CD14-positive monocyte (primary cell): ENCODE measurements at regions not wholly inside any gene's neighbourhood (a gene's known extent, or its start where the extent isn't known, plus 50 kb on each side); places are given as distances from the start of the nearest gene placed in this dataset.

ENCODE experiments used
- DNase-seq, 3 donors: peaks; one replicate each; pipeline ENCODE4 v3.0.0-alpha.2; 2011 to 2022
- H2AFZ ChIP-seq: 2 replicates; pipeline ENCODE4 v1.6.0; 2012; ENCODE audit warnings: mild to moderate bottlenecking, low read depth, low read length, inconsistent platforms; ENCODE audit not compliant: insufficient read depth, poor library complexity, severe bottlenecking
- H3K27ac ChIP-seq, 2 donors: 1 replicate in 1 of 2; 2 replicates in 1 of 2; pipeline ENCODE4 v1.5.1; 2012 to 2013; ENCODE audit warnings: low read length in 2 of 2, control low read depth in 1 of 2, inconsistent platforms in 1 of 2, low read depth in 1 of 2, mild to moderate bottlenecking in 1 of 2
- H3K27me3 ChIP-seq, 2 donors: one replicate each; pipeline versions ENCODE4 v1.6.0 to v1.6.1; 2011 to 2013; ENCODE audit warnings: low read length in 2 of 2; ENCODE audit not compliant: control insufficient read depth in 2 of 2, insufficient read depth in 2 of 2
- H3K36me3 ChIP-seq, 2 donors: replicated peaks in 1 of 2; 1 replicate in 1 of 2; 2 replicates in 1 of 2; pipeline versions ENCODE4 v1.5.1 to v1.6.1; 2012 to 2013; ENCODE audit warnings: low read length in 2 of 2, control low read depth in 1 of 2, inconsistent platforms in 1 of 2, mild to moderate bottlenecking in 1 of 2; ENCODE audit not compliant: insufficient read depth in 2 of 2, control insufficient read depth in 1 of 2
- H3K4me1 ChIP-seq, 2 donors: 1 replicate in 1 of 2; 2 replicates in 1 of 2; pipeline versions ENCODE4 v1.5.1 to v1.6.1; 2012 to 2013; ENCODE audit warnings: low read length in 2 of 2, control low read depth in 1 of 2, inconsistent platforms in 1 of 2, mild to moderate bottlenecking in 1 of 2, moderate library complexity in 1 of 2; ENCODE audit not compliant: insufficient read depth in 2 of 2, control insufficient read depth in 1 of 2
- H3K4me2 ChIP-seq: replicated peaks from 2 replicates; pipeline ENCODE3; 2012; ENCODE audit warnings: low read length, moderate library complexity, mild to moderate bottlenecking; ENCODE audit not compliant: poor library complexity, severe bottlenecking; ENCODE audit errors: extremely low read depth
- H3K4me3 ChIP-seq, 3 experiments: fragments of 200-600 bp in 1 of 3; sonication (generic) in 1 of 3; replicated peaks in 1 of 3; 1 replicate in 2 of 3; 2 replicates in 1 of 3; pipeline ENCODE4 v1.5.1; 2011 to 2013; ENCODE audit warnings: low read length in 3 of 3, mild to moderate bottlenecking in 3 of 3, control low read depth in 2 of 3, low read depth in 2 of 3, inconsistent platforms in 1 of 3, moderate library complexity in 1 of 3
- H3K79me2 ChIP-seq: 2 replicates; pipeline ENCODE4 v1.6.0; 2012; ENCODE audit warnings: mild to moderate bottlenecking, control low read depth, inconsistent platforms, low read length, moderate library complexity; ENCODE audit not compliant: insufficient read depth
- H3K9ac ChIP-seq: 2 replicates; pipeline ENCODE4 v1.6.0; 2017; ENCODE audit warnings: low read length, mild to moderate bottlenecking; ENCODE audit not compliant: insufficient read depth, poor library complexity, severe bottlenecking
- H3K9me3 ChIP-seq, 2 donors: replicated peaks in 1 of 2; 1 replicate in 1 of 2; 2 replicates in 1 of 2; pipeline versions ENCODE4 v1.5.1 to v1.6.1; 2012 to 2013; ENCODE audit warnings: low read length in 2 of 2, control low read depth in 1 of 2; ENCODE audit not compliant: control insufficient read depth in 1 of 2, insufficient read depth in 1 of 2
- H4K20me1 ChIP-seq: 2 replicates; pipeline ENCODE4 v1.6.0; 2012; ENCODE audit warnings: mild to moderate bottlenecking, low read length, control low read depth, moderate library complexity; ENCODE audit not compliant: insufficient read depth
- H3K27ac Mint-ChIP-seq, 7 donors: one replicate each; pipeline ENCODE4 v1.8.0; 2020; ENCODE audit warnings: mild to moderate bottlenecking in 7 of 7, mixed read lengths in 7 of 7, moderate library complexity in 6 of 7, inconsistent platforms in 2 of 7
- H3K27me3 Mint-ChIP-seq, 3 donors: one replicate each; pipeline ENCODE4 v1.8.0; 2021 to 2022; ENCODE audit warnings: low read depth in 3 of 3, mild to moderate bottlenecking in 3 of 3, mixed read lengths in 3 of 3, moderate library complexity in 3 of 3, inconsistent platforms in 1 of 3
- H3K36me3 Mint-ChIP-seq, 2 donors: one replicate each; pipeline ENCODE4 v1.8.0; 2020; ENCODE audit warnings: mixed read lengths in 2 of 2, inconsistent platforms in 1 of 2, mild to moderate bottlenecking in 1 of 2
- H3K4me1 Mint-ChIP-seq: one replicate; pipeline ENCODE4 v1.8.0; 2020; ENCODE audit warnings: mild to moderate bottlenecking, mixed read lengths
- H3K4me3 Mint-ChIP-seq, 2 donors: one replicate each; pipeline ENCODE4 v1.8.0; 2020; ENCODE audit warnings: mild to moderate bottlenecking in 2 of 2, mixed read lengths in 2 of 2, moderate library complexity in 1 of 2
- H3K9me3 Mint-ChIP-seq, 7 donors: one replicate each; pipeline ENCODE4 v1.8.0; 2020 to 2022; ENCODE audit warnings: mixed read lengths in 7 of 7, mild to moderate bottlenecking in 6 of 7, moderate library complexity in 6 of 7, inconsistent platforms in 2 of 7
- WGBS: methylation state at CpG from one replicate; pipeline ENCODE4 v1.1.5; 2013; ENCODE audit warnings: missing lambda C conversion rate; ENCODE audit not compliant: insufficient coverage; 5-methylcytosine and 5-hydroxymethylcytosine counted together
- intact Hi-C, 2 donors: fragments of 100-400 bp; cut with micrococcal nuclease; formaldehyde crosslinking; loops; one replicate each; pipeline versions ENCODE4 v1.15.0 to v1.15.1; 2023
- TF ChIP-seq, protein P1 (sequence below): fragments of 200-600 bp; IDR thresholded peaks from one replicate; pipeline ENCODE4 v1.8.0; 2022; ENCODE audit warnings: antibody characterized with exemption, mild to moderate bottlenecking

DNA sequence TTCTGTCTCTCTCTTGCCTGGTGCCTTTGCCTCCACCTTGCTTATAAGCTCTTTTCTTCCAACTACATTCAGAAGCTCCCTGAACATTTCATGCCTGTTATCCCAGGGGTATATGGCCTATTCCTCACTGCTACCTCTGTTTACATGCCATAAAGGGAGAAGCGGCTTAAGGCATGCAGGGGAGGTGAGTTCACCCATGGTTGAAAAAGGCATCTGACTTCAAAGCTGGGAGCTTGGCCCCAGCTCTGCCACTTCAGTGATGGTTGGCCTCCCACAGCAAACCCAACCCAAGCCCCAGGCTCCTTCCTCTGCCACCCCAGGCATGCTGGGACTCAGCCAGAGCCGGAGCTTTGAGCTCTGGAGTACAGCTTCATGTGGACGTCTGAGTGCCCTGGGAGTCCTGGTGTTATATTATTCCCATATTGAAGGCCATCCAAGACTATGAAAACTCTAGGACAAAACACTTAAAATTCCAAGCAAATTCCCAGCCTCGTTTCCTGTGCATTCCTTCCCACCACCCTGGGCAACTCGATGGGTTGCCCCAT, 468.6 kb upstream of the ZMIZ1 start:
- Mint-ChIP-seq H3K4me3 (no peak overlapping the region), H3K27ac (no peak overlapping the region), H3K27me3 (peaks cover 4 to 6% (median 4%) of the 10 kb centered on the region in 3 donors), H3K36me3 (no peaks in the 10 kb centered on the region), H3K9me3 (no peaks in the 10 kb centered on the region), H3K4me1 (no peaks in the 10 kb centered on the region)
- Histone ChIP-seq H3K27ac (no peak overlapping the region), H2AFZ (no peak overlapping the region), H4K20me1 (no peaks in the 10 kb centered on the region), H3K4me1 (no peaks in the 10 kb centered on the region), H3K27me3 (no peaks in the 10 kb centered on the region), H3K79me2 (no peaks in the 10 kb centered on the region), H3K9ac (no peak overlapping the region), H3K4me2 (no peak overlapping the region), H3K36me3 (no peaks in the 10 kb centered on the region), H3K9me3 (no peaks in the 10 kb centered on the region), H3K4me3 (no peak overlapping the region)
- 83% methylated on average over 1 of the region's 5 CpGs for WGBS
- intact Hi-C loops: no loop called here
- DNase-seq: no peak
- TF ChIP-seq, protein P1, sequence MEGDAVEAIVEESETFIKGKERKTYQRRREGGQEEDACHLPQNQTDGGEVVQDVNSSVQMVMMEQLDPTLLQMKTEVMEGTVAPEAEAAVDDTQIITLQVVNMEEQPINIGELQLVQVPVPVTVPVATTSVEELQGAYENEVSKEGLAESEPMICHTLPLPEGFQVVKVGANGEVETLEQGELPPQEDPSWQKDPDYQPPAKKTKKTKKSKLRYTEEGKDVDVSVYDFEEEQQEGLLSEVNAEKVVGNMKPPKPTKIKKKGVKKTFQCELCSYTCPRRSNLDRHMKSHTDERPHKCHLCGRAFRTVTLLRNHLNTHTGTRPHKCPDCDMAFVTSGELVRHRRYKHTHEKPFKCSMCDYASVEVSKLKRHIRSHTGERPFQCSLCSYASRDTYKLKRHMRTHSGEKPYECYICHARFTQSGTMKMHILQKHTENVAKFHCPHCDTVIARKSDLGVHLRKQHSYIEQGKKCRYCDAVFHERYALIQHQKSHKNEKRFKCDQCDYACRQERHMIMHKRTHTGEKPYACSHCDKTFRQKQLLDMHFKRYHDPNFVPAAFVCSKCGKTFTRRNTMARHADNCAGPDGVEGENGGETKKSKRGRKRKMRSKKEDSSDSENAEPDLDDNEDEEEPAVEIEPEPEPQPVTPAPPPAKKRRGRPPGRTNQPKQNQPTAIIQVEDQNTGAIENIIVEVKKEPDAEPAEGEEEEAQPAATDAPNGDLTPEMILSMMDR: no peak

DNA sequence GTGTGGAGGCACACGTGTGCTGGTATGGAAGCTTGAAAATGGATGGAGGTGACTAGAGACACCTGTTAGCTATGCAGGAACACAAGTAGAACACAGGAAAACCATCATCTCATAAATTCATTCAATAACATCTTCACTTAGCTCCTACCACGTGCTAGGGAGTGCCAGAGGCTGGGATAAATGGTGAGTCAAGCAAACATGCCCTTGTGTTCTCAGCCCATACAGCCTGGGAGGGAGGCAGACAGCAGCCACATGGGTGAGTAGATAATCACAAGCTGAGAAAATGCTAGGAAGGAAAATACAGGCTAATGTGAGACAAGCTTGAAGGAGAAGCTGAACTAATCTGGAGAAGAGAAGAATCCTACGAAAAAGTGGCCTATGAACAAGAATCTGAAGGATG, 468.0 kb upstream of the ZMIZ1 start:
- no peak overlapping the region for H3K27ac Mint-ChIP-seq
- WGBS: 100% methylated on average over 1 of the region's 3 CpGs
- Histone ChIP-seq H3K79me2 (no peaks in the 10 kb centered on the region), H3K9me3 (no peaks in the 10 kb centered on the region), H3K27ac (no peak overlapping the region), H3K4me3 (no peak overlapping the region), H2AFZ (no peak overlapping the region), H3K27me3 (no peaks in the 10 kb centered on the region), H3K4me2 (no peak overlapping the region), H4K20me1 (no peaks in the 10 kb centered on the region), H3K4me1 (no peaks in the 10 kb centered on the region), H3K36me3 (no peaks in the 10 kb centered on the region), H3K9ac (no peak overlapping the region)
- H3K27me3 Mint-ChIP-seq: peaks cover 4 to 6% (median 4%) of the 10 kb centered on the region in 3 donors
- no peaks in the 10 kb centered on the region for H3K4me1 Mint-ChIP-seq
- intact Hi-C loops: no loop called here
- no peaks in the 10 kb centered on the region for H3K9me3 Mint-ChIP-seq
- TF ChIP-seq, protein P1: no peak
- no peaks in the 10 kb centered on the region for H3K36me3 Mint-ChIP-seq
- no peak overlapping the region for H3K4me3 Mint-ChIP-seq
- no peak for DNase-seq
